A549 (cell line): ENCODE measurements at regions not wholly inside any gene's neighbourhood (a gene's known extent, or its start where the extent isn't known, plus 50 kb on each side); places are given as distances from the start of the nearest gene placed in this dataset.

Experiments
- HOXB5 ChIP-seq: fragments of 250-450 bp; sonication (Bioruptor Pico); IDR thresholded peaks from 2 replicates; pipeline ENCODE4 v1.5.0; 2020; ENCODE audit warnings: mild to moderate bottlenecking, moderate library complexity
- POLR2AphosphoS2 ChIP-seq: conservative IDR thresholded peaks from 2 replicates; pipeline ENCODE4 v1.6.1; 2012; ENCODE audit warnings: low read length, improper control_type of control experiment, inconsistent platforms
- RAD21 ChIP-seq, 2 experiments: fragments of >200 bp in 1 of 2; sonication (Bioruptor Twin) in 1 of 2; formaldehyde crosslinking in 1 of 2; IDR thresholded peaks in 1 of 2; conservative IDR thresholded peaks in 1 of 2; 2 replicates in 1 of 2; 3 replicates in 1 of 2; pipeline ENCODE4 v1.6.1; 2012 to 2018; ENCODE audit warnings: inconsistent platforms in 1 of 2
- RFX5 ChIP-seq: fragments of 450-650 bp; IDR thresholded peaks from 2 replicates; pipeline ENCODE4 v1.7.1; 2014; ENCODE audit warnings: antibody characterized with exemption, mild to moderate bottlenecking, moderate library complexity
- SMC3 ChIP-seq: fragments of >200 bp; sonication (Bioruptor Twin); formaldehyde crosslinking; IDR thresholded peaks from 3 replicates; pipeline ENCODE4 v1.6.1; 2018; ENCODE audit warnings: inconsistent platforms
- ZSCAN20 ChIP-seq: fragments of 250-450 bp; sonication (Bioruptor Pico); IDR thresholded peaks from 2 replicates; pipeline ENCODE4 v1.8.0; 2022; ENCODE audit warnings: mild to moderate bottlenecking, moderate library complexity
- TF ChIP-seq, protein P1 (sequence below): fragments of 200-600 bp; sonication (generic); IDR thresholded peaks from 2 replicates; pipeline ENCODE4 v1.6.1; 2016; ENCODE audit warnings: antibody characterized with exemption, mild to moderate bottlenecking, moderate library complexity
- TF ChIP-seq, protein P2 (sequence below): fragments of >200 bp; sonication (Bioruptor Twin); formaldehyde crosslinking; IDR thresholded peaks from 3 replicates; pipeline ENCODE4 v1.5.1; 2016
- TF ChIP-seq, protein P3 (sequence below): IDR thresholded peaks from 2 replicates; pipeline ENCODE4 v1.6.1; 2012; ENCODE audit warnings: low read depth, borderline replicate concordance

DNA sequence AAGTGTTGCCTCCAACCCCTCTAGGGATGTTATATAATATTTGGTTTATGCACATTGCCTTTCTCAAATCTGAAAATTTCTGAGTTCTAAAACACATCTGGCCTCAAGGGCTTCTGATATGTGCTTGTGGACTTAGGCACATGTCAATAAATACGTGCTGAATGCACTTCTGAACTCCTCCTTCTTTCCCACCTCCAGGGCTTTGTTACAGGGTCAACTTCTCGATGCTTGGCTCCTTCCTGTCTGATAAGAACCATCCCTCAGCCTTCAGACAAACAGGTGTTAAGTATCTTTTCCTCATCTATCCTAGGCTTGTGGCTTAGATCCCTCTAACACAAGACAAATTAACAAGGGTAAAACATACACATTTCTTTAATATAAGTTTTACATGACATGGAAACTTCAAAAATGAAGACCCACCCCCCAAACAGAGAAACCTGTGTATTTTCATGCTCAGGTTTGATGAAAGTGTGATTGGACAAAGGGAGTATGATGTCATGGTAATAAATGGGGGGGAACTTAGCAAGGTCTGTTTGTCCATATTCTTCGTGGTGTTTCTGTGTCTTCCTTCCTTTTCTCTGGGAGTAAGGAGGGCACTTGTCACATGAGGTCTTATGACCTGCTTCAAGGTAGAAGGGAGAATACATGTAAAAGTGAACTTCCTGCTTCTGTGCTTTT, 326.9 kb downstream of the CD83 start:
- TF ChIP-seq, protein P1, sequence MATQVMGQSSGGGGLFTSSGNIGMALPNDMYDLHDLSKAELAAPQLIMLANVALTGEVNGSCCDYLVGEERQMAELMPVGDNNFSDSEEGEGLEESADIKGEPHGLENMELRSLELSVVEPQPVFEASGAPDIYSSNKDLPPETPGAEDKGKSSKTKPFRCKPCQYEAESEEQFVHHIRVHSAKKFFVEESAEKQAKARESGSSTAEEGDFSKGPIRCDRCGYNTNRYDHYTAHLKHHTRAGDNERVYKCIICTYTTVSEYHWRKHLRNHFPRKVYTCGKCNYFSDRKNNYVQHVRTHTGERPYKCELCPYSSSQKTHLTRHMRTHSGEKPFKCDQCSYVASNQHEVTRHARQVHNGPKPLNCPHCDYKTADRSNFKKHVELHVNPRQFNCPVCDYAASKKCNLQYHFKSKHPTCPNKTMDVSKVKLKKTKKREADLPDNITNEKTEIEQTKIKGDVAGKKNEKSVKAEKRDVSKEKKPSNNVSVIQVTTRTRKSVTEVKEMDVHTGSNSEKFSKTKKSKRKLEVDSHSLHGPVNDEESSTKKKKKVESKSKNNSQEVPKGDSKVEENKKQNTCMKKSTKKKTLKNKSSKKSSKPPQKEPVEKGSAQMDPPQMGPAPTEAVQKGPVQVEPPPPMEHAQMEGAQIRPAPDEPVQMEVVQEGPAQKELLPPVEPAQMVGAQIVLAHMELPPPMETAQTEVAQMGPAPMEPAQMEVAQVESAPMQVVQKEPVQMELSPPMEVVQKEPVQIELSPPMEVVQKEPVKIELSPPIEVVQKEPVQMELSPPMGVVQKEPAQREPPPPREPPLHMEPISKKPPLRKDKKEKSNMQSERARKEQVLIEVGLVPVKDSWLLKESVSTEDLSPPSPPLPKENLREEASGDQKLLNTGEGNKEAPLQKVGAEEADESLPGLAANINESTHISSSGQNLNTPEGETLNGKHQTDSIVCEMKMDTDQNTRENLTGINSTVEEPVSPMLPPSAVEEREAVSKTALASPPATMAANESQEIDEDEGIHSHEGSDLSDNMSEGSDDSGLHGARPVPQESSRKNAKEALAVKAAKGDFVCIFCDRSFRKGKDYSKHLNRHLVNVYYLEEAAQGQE: no peak
- TF ChIP-seq RFX5 (no peak), SMC3 (no peak), HOXB5 (CRISPR knock-in tag) (no peak), RAD21 (conservative IDR thresholded peaks at IDR 0.05 in 1 of 2, IDR thresholded peaks at IDR 0.05 in 1 of 2) (no peak), ZSCAN20 (no peak), POLR2AphosphoS2 (no peak)
- TF ChIP-seq, protein P2, sequence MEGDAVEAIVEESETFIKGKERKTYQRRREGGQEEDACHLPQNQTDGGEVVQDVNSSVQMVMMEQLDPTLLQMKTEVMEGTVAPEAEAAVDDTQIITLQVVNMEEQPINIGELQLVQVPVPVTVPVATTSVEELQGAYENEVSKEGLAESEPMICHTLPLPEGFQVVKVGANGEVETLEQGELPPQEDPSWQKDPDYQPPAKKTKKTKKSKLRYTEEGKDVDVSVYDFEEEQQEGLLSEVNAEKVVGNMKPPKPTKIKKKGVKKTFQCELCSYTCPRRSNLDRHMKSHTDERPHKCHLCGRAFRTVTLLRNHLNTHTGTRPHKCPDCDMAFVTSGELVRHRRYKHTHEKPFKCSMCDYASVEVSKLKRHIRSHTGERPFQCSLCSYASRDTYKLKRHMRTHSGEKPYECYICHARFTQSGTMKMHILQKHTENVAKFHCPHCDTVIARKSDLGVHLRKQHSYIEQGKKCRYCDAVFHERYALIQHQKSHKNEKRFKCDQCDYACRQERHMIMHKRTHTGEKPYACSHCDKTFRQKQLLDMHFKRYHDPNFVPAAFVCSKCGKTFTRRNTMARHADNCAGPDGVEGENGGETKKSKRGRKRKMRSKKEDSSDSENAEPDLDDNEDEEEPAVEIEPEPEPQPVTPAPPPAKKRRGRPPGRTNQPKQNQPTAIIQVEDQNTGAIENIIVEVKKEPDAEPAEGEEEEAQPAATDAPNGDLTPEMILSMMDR: no peak
- TF ChIP-seq, protein P3, sequence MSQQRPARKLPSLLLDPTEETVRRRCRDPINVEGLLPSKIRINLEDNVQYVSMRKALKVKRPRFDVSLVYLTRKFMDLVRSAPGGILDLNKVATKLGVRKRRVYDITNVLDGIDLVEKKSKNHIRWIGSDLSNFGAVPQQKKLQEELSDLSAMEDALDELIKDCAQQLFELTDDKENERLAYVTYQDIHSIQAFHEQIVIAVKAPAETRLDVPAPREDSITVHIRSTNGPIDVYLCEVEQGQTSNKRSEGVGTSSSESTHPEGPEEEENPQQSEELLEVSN: no peak
